ENCODE measurements at regions not wholly inside any gene's neighbourhood (a gene's known extent, or its start where the extent isn't known, plus 50 kb on each side); places are given as distances from the start of the nearest gene placed in this dataset.

- TF ChIP-seq CTCF (IDR thresholded peaks at IDR 0.05), result no peak
- no peak for TF ChIP-seq POLR2AphosphoS5 (IDR thresholded peaks at IDR 0.05; ENCODE audit: low read depth, low read length)
- TF ChIP-seq SIN3A (IDR thresholded peaks at IDR 0.05; ENCODE audit: borderline replicate concordance, insufficient read depth, low read depth, low read length), result no peak
- TF ChIP-seq, protein P1, sequence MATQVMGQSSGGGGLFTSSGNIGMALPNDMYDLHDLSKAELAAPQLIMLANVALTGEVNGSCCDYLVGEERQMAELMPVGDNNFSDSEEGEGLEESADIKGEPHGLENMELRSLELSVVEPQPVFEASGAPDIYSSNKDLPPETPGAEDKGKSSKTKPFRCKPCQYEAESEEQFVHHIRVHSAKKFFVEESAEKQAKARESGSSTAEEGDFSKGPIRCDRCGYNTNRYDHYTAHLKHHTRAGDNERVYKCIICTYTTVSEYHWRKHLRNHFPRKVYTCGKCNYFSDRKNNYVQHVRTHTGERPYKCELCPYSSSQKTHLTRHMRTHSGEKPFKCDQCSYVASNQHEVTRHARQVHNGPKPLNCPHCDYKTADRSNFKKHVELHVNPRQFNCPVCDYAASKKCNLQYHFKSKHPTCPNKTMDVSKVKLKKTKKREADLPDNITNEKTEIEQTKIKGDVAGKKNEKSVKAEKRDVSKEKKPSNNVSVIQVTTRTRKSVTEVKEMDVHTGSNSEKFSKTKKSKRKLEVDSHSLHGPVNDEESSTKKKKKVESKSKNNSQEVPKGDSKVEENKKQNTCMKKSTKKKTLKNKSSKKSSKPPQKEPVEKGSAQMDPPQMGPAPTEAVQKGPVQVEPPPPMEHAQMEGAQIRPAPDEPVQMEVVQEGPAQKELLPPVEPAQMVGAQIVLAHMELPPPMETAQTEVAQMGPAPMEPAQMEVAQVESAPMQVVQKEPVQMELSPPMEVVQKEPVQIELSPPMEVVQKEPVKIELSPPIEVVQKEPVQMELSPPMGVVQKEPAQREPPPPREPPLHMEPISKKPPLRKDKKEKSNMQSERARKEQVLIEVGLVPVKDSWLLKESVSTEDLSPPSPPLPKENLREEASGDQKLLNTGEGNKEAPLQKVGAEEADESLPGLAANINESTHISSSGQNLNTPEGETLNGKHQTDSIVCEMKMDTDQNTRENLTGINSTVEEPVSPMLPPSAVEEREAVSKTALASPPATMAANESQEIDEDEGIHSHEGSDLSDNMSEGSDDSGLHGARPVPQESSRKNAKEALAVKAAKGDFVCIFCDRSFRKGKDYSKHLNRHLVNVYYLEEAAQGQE (IDR thresholded peaks at IDR 0.05; ENCODE audit: insufficient read depth in 1 of 2, low read depth in 2 of 2, low read length in 1 of 2), result no peak
These were observed 99.8 kb upstream of the ALX4 start for GRCh38 chr11:44409558-44410236.

Data from Panc1 (cell line).